Uterus (tissue), 2 donors: ENCODE measurements at regions not wholly inside any gene's neighbourhood (a gene's known extent, or its start where the extent isn't known, plus 50 kb on each side); places are given as distances from the start of the nearest gene placed in this dataset.

Source experiments
- POLR2A ChIP-seq, 2 donors: fragments of 450-650 bp; IDR thresholded peaks; one replicate each; pipeline ENCODE4 v1.6.1; 2016; ENCODE audit warnings: antibody characterized with exemption in 2 of 2, mild to moderate bottlenecking in 1 of 2, moderate library complexity in 1 of 2
- TF ChIP-seq, protein P1 (sequence below), 4 experiments: fragments of 200-600 bp in 2 of 4; fragments of 450-650 bp in 2 of 4; sonication (generic) in 2 of 4; IDR thresholded peaks; one replicate each; pipeline ENCODE4 v1.5.1; 2016 to 2019; ENCODE audit warnings: antibody characterized with exemption in 4 of 4, mild to moderate bottlenecking in 2 of 4, moderate library complexity in 1 of 4

- TF ChIP-seq, protein P1, sequence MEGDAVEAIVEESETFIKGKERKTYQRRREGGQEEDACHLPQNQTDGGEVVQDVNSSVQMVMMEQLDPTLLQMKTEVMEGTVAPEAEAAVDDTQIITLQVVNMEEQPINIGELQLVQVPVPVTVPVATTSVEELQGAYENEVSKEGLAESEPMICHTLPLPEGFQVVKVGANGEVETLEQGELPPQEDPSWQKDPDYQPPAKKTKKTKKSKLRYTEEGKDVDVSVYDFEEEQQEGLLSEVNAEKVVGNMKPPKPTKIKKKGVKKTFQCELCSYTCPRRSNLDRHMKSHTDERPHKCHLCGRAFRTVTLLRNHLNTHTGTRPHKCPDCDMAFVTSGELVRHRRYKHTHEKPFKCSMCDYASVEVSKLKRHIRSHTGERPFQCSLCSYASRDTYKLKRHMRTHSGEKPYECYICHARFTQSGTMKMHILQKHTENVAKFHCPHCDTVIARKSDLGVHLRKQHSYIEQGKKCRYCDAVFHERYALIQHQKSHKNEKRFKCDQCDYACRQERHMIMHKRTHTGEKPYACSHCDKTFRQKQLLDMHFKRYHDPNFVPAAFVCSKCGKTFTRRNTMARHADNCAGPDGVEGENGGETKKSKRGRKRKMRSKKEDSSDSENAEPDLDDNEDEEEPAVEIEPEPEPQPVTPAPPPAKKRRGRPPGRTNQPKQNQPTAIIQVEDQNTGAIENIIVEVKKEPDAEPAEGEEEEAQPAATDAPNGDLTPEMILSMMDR (IDR thresholded peaks at IDR 0.05), result no peak
- TF ChIP-seq POLR2A (IDR thresholded peaks at IDR 0.05), result no peak
These were observed 272.4 kb upstream of the THSD7B start for GRCh38 chr2:136492901-136493300.
